Frontal cortex (tissue), 3 donors: ENCODE measurements at regions not wholly inside any gene's neighbourhood (a gene's known extent, or its start where the extent isn't known, plus 50 kb on each side); places are given as distances from the start of the nearest gene placed in this dataset.

Source experiments
- DNase-seq, 2 donors: peaks; one replicate each; pipeline ENCODE4 v3.0.0; 2012; ENCODE audit warnings: low spot score in 2 of 2
- FAIRE-seq: peaks from 2 replicates; lab custom pipeline; 2012; peaks lifted over from hg19 to GRCh38; lab: Jason Lieb, UNC
- donor health status: control.
- donor health status: control.
- donor health status: control.

DNA sequence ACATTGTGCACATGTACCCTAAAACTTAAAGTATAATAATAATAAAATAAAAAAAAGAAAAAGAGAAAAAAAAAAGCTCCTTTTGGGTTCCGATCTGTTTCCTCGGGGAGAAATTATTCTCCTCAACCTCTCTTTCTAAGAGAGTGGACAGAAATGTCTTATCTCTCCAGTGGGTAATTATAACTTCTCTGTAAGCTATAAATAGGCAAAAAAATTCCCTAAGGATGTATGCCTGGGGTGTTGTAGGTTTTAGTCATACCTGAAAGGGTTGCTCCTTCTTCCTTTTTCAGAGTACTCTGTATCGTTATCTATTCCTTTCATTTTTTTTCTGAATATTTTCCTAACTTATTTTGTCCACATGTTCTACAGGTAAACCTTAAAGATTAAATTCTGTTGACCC, 169.7 kb upstream of the PTPRK start:
- DNase-seq (no peak), FAIRE-seq (no peak)

GRCh38 chr6:128686084-128686483, 165.7 kb upstream of the PTPRK start:
- no peak for FAIRE-seq
- DNase-seq: no peak

DNA sequence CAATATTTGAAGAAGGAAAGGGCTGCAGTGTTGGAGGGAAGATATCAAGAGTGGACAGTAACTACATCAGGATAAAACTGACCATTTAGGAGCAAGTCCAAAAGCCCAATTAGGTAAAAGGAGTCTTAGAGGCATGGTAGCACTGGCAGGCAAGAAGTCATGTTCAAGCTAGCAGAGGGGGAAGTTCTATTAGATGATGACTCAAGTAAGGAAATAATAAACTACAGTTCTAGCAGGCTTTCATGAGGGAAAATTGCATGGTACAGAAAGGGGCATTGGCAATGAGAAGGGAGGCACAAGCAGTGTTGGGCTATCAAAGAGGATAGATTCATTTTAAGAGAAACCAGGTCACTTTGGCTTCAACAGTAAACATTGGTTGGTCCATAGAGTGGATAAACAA, 156.1 kb upstream of the PTPRK start:
- FAIRE-seq: no peak

GRCh38 chr6:128672023-128672422, 151.6 kb upstream of the PTPRK start:
- FAIRE-seq: no peak
- no peak for DNase-seq

More for the DNA sequence above, 156.1 kb upstream of the PTPRK start:
- DNase-seq: no peak

DNA sequence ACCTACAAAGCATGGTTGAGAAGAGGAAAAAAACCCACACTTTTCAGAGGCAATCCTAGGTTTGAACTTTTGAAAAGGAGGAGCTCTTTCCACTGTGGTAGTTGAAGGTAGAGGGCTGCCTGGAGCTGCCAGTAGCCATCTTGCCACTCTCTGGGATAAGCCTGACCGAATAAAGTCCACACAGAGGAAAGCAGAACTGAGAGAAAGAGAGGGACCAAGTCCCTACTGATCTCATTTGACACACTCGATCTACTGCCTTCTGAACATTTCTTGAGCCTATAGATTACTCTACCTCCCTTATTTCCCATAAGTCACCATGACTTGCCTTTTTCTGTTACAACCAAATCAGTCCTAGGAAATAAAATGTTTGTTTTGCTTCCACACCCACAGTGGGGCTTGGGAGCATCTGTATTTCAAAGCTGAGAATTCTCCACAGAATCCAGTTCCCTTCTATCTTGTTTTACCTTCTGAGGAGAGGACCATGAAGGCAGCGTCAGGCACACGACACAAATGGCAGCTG, 147.0 kb upstream of the PTPRK start:
- FAIRE-seq (no peak), DNase-seq (no peak)

- FAIRE-seq (no peak), DNase-seq (no peak)
Measured at GRCh38 chr6:128666405-128666804, 146.0 kb upstream of the PTPRK start.

GRCh38 chr6:128663238-128663637, 142.8 kb upstream of the PTPRK start:
- FAIRE-seq: no peak

DNA sequence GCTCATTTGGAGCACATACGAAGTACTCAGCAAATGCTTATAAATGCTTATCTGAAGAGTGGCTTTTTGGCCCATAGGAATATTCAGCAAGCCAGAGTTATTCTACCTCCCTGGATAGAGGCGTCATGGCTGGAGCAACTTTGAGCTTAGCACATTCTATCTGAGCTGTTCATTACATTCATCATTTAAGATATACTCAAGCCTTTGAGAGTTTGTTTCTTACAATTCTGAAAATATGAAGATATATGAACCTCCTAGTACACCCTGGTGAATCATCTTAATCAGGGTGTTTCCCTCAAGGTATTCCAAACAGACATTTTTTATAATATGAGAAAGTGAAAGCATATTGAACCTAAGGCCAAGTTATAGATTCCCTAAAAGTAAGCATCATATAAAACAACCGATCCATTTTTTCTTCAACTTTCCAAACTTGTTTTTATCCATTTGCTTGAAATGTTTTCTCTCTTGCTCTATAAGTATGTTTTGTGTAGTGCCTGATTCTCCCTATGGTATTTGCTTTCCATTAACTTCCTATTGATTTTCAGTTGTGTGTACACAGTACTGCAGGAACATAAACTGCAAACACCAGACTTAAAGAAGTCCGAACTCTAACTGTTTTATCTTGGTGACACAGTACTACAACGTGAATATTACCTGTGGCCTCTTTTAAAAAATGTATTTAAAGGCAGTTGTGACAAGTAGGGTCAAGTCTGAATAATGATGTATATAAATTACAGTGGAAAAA, 139.7 kb upstream of the PTPRK start:
- FAIRE-seq (no peak), DNase-seq (no peak)

More at GRCh38 chr6:128663238-128663637, 142.8 kb upstream of the PTPRK start:
- DNase-seq: no peak

DNA sequence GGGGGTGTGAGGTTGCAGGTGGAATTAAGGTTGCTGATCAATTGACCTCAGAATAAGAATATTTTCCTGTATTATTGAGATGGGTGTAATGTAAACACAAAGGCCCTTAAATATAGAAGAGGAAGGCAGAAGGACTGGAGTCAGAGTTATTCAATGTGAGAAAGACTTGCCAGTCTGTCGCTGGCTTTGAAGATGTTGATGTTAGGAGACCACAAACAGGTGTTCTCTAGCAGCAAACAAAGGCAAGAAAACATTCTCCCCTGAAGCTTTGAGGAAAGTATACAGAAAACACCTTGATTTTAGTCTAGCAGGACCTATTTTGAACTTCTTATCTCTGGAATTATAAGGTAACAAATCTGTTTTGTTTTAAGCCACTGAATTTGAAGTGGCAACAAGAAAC, 138.9 kb upstream of the PTPRK start:
- no peak for FAIRE-seq
- DNase-seq: no peak

DNA sequence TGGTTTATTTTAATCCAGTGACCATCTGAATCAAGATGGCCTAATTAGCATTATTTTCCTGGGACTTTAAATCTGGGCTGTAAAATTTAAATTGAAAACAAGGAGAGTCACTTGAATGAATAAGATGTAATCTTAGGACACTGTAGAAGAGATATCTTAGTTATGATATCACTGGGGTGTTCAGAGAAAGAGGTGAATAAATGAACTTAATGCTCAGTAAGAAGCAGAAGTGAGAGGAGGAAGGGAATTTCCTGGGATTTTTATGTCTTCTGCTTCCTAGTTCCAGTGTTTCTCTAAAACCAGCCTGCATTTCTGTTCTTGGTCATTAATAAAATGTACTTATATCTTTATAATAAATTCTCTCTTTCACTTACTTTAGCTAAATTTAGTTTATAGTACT, 136.8 kb upstream of the PTPRK start:
- no peak for FAIRE-seq

DNA sequence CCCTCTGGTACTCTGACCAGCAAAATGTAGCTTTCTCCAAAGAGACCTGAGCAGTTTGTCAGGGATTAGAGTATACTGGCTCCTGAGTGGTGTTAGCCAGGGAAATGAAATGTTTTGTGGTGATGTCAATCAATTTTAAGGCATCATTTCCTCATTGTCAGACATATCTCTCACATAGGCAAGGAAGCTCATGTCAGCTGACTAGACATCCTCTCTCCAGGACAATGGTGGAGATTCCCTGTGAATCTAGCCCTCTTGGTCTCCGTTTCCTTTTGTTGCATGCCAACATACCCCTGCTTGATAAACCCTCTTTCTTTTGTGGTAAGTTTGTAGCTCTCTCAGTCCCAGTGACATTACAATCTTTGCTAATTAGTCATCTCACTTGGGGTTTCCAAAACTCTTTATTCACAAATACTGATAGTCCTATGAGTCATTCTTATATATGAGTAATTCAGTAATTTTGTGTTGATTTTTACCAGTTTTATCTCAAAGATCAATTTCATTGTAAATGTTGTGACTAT, 135.6 kb upstream of the PTPRK start:
- FAIRE-seq: no peak
- no peak for DNase-seq

More for the DNA sequence above, 136.8 kb upstream of the PTPRK start:
- no peak for DNase-seq

- no peak for DNase-seq
- no peak for FAIRE-seq
Measured at GRCh38 chr6:128648022-128648598, 127.7 kb upstream of the PTPRK start.

GRCh38 chr6:128642132-128642531, 121.7 kb upstream of the PTPRK start:
- DNase-seq (no peak), FAIRE-seq (no peak)

DNA sequence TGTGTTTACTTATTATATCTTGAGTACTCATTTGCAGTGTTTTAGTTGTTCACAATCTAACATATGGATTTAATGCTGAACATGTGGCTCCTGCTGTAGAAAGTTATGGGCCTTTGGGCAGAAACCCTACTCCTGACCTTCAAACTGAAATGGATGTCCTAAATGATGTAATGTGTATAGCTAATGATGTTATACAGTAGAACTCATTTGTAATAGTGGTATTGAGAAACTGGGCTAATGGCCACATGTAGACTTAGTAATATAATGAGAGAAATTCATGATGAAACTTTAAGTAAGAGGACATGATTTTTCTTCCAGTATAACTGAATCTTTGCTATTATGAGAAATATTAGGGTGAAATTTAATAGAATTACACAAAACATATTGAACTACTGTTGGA, 121.3 kb upstream of the PTPRK start:
- DNase-seq (no peak), FAIRE-seq (no peak)

DNA sequence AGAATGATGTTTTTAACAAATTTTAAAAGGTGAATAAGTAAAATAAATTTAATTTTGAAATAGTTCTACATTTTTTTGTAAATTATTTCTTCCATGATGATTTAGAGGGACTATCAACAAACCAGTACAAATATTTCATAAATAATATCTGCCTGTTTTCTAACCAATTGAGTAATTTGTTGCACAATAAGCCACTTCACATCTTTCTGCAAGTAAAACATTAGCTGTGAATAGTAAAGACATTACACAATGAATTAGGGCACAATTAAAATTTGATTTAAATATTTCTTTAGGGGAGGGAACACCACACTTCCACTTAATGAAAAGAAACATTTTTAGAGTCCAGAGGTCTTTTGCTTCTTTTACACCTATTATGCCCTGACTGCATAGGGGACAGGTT, 118.4 kb upstream of the PTPRK start:
- DNase-seq (no peak), FAIRE-seq (no peak)

DNA sequence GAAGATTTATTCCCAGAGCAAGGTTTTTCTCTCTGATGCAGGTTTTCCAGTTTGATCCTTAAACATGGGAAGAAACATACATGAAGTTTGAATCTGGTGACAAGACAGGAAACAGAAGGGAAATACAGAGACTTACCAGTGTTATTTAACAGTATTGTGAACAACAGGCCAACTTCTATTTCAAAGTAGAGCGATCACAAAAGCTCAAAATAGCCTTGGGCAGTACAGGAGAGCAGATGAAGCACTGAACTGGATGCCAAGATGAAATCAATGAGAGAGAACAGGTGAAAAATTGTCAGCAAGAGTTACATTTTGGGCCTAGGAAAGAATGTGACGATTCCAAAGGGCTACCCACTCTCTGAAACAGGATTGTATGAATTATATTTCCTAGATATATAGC, 114.8 kb upstream of the PTPRK start:
- no peak for FAIRE-seq
- no peak for DNase-seq

GRCh38 chr6:128632131-128632530, 111.7 kb upstream of the PTPRK start:
- FAIRE-seq: no peak
- DNase-seq: no peak

DNA sequence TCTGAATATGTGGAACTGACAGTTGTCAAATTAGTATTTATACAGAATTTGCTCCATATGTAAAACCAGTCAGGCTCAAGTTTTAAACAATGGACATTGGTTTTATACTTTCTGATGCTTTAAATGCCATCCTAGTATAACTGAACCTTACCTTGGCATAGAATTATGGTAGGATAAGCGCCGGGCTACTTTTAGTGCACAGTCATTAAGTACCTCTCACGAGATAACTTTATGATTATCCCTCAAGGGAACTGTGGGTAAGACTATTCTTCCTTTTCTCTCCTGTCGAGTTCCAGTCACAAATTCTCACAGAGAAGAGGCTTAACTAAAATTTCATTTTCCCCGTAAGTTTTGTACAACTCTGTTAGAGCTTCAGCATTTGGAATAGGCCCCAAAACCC, 110.6 kb upstream of the PTPRK start:
- DNase-seq: no peak
- no peak for FAIRE-seq

- DNase-seq (no peak), FAIRE-seq (no peak)
Measured at GRCh38 chr6:128630213-128630612, 109.8 kb upstream of the PTPRK start.

DNA sequence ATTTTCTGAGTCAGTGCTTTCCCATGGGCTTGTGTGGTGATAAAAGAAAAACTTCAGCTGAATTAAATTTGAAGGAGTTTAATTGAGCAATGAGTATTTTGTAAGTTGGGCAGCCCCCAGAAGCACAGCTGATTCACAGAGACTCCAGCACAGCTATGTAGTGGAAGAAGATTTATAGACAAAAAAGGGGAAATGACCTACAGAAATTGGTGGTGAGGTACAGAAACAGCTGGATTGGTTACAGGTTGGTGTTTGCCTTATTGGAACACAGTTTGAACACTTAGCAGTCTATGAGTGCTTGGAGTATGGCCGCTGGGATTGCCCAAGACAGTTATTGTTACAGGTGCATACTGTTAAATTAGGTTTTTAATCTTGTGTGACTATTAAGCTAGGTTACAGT, 96.9 kb upstream of the PTPRK start:
- DNase-seq (no peak), FAIRE-seq (no peak)

GRCh38 chr6:128616342-128616741, 95.9 kb upstream of the PTPRK start:
- FAIRE-seq (no peak), DNase-seq (no peak)
